ENCODE measurements at regions not wholly inside any gene's neighbourhood (a gene's known extent, or its start where the extent isn't known, plus 50 kb on each side); places are given as distances from the start of the nearest gene placed in this dataset.

- TF ChIP-seq CTCF (conservative IDR thresholded peaks at IDR 0.05; ENCODE audit: low read depth in 2 of 2) (no peak), ZNF462 (CRISPR knock-in tag; IDR thresholded peaks at IDR 0.05) (no peak), REST (IDR thresholded peaks at IDR 0.05; ENCODE audit: unreplicated experiment) (no peak), POLR2AphosphoS5 (IDR thresholded peaks at IDR 0.05; ENCODE audit: low read depth) (no peak), ZNF114 (CRISPR knock-in tag; IDR thresholded peaks at IDR 0.05) (no peak), JUNB (IDR thresholded peaks at IDR 0.05; ENCODE audit: unreplicated experiment) (no peak), ZNF331 (CRISPR knock-in tag; IDR thresholded peaks at IDR 0.05; ENCODE audit: low read depth) (no peak), CREB1 (CRISPR knock-in tag; IDR thresholded peaks at IDR 0.05; ENCODE audit: low read depth) (no peak), EZH2 (IDR thresholded peaks at IDR 0.05; ENCODE audit: low read depth, unreplicated experiment) (no peak), EZH2phosphoT487 (IDR thresholded peaks at IDR 0.05; ENCODE audit: unreplicated experiment) (no peak), NANOG (IDR thresholded peaks at IDR 0.05; ENCODE audit: borderline replicate concordance) (no peak), ETS1 (IDR thresholded peaks at IDR 0.05) (no peak), STAT1 (IDR thresholded peaks at IDR 0.05; ENCODE audit: unreplicated experiment) (no peak)
- no peaks in the 10 kb centered on the region; the same call in 2 of the 3 replicates for H3K36me3 Mint-ChIP-seq (ENCODE audit: low read depth)
- no peaks in the 10 kb centered on the region for H3K27me3 Mint-ChIP-seq (ENCODE audit: insufficient read depth, low read depth, poor library complexity)
These were observed 521.1 kb upstream of the POT1 start for GRCh38 chr7:125450749-125451148.

More at GRCh38 chr7:125450749-125451148, 521.1 kb upstream of the POT1 start:
- Histone ChIP-seq H3F3A (replicated peaks; ENCODE audit: low read depth) (no peaks in the 10 kb centered on the region), H3K9me2 (ENCODE audit: insufficient read depth) (peaks cover 4% of the 10 kb centered on the region; the same call in 1 of the 2 replicates), H3K36me3 (ENCODE audit: insufficient read depth) (no peaks in the 10 kb centered on the region), H3K4me3 (no peak overlapping the region), H3K4me2 (no peak overlapping the region), H3K27ac (ENCODE audit: low read depth) (no peak overlapping the region), H3K27me3 (ENCODE audit: insufficient read depth) (no peaks in the 10 kb centered on the region), H3K4me1 (ENCODE audit: insufficient read depth) (no peaks in the 10 kb centered on the region), H3K79me2 (replicated peaks; ENCODE audit: insufficient read depth) (no peaks in the 10 kb centered on the region), H4K20me1 (replicated peaks; ENCODE audit: insufficient read depth) (no peaks in the 10 kb centered on the region), H2AFZ (no peak overlapping the region)
- H3K4me1 Mint-ChIP-seq, result no peaks in the 10 kb centered on the region; the same call in 2 of the 3 replicates
- H3K27ac Mint-ChIP-seq, result no peak overlapping the region
- DNase-seq (ENCODE audit: low spot score) (no peak), ATAC-seq (no peak)
- no peaks in the 10 kb centered on the region for H3K9me3 Mint-ChIP-seq
- H3K4me3 Mint-ChIP-seq, result no peak overlapping the region

All from GM23338 (cell line).